IMR-90 (cell line): ENCODE measurements at regions not wholly inside any gene's neighbourhood (a gene's known extent, or its start where the extent isn't known, plus 50 kb on each side); places are given as distances from the start of the nearest gene placed in this dataset.

ENCODE experiments used
- CEBPB ChIP-seq: IDR thresholded peaks from 2 replicates; pipeline ENCODE4 v1.6.1; 2012; ENCODE audit warnings: low read depth, low read length, improper control_type of control experiment
- CTCF ChIP-seq: conservative IDR thresholded peaks from 2 replicates; pipeline ENCODE4 v1.5.1; 2012; ENCODE audit warnings: mild to moderate bottlenecking, low read depth, low read length, improper control_type of control experiment
- ELK1 ChIP-seq: fragments of 150-350 bp; IDR thresholded peaks from 2 replicates; pipeline ENCODE4 v1.6.1; 2016; ENCODE audit warnings: low read depth, mild to moderate bottlenecking, low read length, moderate library complexity, borderline replicate concordance
- POLR2A ChIP-seq: IDR thresholded peaks from 2 replicates; pipeline ENCODE4 v1.6.1; 2012; ENCODE audit warnings: mild to moderate bottlenecking, low read depth, low read length
- RCOR1 ChIP-seq: IDR thresholded peaks from 2 replicates; pipeline ENCODE4 v1.6.1; 2012; ENCODE audit warnings: mild to moderate bottlenecking, low read length, improper control_type of control experiment; ENCODE audit not compliant: insufficient replicate concordance
- SMC3 ChIP-seq: fragments of 150-350 bp; IDR thresholded peaks from 2 replicates; pipeline ENCODE4 v1.6.1; 2016; ENCODE audit warnings: low read depth, mild to moderate bottlenecking, antibody characterized with exemption, low read length, moderate library complexity

GRCh38 chr4:17315459-17315858, 196.4 kb downstream of the QDPR start:
- no peak for TF ChIP-seq POLR2A
- TF ChIP-seq SMC3 = no peak
- no peak for TF ChIP-seq CTCF
- no peak for TF ChIP-seq RCOR1
- no peak for TF ChIP-seq CEBPB
- no peak for TF ChIP-seq ELK1
